ENCODE measurements at regions not wholly inside any gene's neighbourhood (a gene's known extent, or its start where the extent isn't known, plus 50 kb on each side); places are given as distances from the start of the nearest gene placed in this dataset.
A peak's percentile ranks its signal among the peaks of the same experiment; 100 is the strongest.

DNA sequence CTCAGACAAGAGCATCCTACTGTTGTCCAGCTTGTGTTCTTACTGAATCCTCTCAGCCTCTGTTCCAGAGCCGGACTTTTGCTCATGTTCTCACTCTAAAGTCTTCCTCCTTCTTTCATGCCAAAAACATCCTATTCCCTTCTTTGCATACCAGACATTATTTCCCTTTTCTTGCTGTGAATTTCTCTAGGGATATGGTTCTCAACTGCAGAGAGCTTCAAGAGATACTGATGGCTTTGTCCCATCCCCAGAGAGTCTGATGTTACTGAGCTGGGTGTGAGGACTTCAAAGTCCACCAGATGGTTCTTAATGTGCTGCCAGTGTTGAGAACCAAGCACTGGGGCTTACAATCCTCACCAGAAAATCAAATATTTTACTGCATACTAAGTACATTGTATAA is 98.6 kb upstream of the FER start:
- intact Hi-C loops (cut with DNase I) = no loop called here
- FAIRE-seq = no peak
- Histone ChIP-seq H3K4me1 (ENCODE audit: control insufficient read depth in 2 of 3, insufficient read depth in 2 of 3, low read depth in 1 of 3, low read length in 3 of 3) (no peaks in the 10 kb centered on the region), H3K36me3 (ENCODE audit: control insufficient read depth in 2 of 3, insufficient read depth in 3 of 3, low read length in 3 of 3) (no peaks in the 10 kb centered on the region), H3K27me3 (ENCODE audit: control insufficient read depth, insufficient read depth, low read length) (no peaks in the 10 kb centered on the region), H3K9ac (ENCODE audit: low read length in 3 of 3) (no peak overlapping the region), H3K27ac (ENCODE audit: low read depth in 2 of 2, low read length in 2 of 2) (no peak overlapping the region), H3K9me3 (ENCODE audit: control insufficient read depth in 2 of 3, insufficient read depth in 1 of 3, low read length in 3 of 3) (no peaks in the 10 kb centered on the region), H3K4me3 (ENCODE audit: low read length in 3 of 3) (no peak overlapping the region)
- TF ChIP-seq, protein P1, sequence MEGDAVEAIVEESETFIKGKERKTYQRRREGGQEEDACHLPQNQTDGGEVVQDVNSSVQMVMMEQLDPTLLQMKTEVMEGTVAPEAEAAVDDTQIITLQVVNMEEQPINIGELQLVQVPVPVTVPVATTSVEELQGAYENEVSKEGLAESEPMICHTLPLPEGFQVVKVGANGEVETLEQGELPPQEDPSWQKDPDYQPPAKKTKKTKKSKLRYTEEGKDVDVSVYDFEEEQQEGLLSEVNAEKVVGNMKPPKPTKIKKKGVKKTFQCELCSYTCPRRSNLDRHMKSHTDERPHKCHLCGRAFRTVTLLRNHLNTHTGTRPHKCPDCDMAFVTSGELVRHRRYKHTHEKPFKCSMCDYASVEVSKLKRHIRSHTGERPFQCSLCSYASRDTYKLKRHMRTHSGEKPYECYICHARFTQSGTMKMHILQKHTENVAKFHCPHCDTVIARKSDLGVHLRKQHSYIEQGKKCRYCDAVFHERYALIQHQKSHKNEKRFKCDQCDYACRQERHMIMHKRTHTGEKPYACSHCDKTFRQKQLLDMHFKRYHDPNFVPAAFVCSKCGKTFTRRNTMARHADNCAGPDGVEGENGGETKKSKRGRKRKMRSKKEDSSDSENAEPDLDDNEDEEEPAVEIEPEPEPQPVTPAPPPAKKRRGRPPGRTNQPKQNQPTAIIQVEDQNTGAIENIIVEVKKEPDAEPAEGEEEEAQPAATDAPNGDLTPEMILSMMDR (IDR thresholded peaks at IDR 0.05; ENCODE audit: borderline replicate concordance, extremely low read depth, insufficient read depth) = no peak
- DNase-seq = no peak

DNA sequence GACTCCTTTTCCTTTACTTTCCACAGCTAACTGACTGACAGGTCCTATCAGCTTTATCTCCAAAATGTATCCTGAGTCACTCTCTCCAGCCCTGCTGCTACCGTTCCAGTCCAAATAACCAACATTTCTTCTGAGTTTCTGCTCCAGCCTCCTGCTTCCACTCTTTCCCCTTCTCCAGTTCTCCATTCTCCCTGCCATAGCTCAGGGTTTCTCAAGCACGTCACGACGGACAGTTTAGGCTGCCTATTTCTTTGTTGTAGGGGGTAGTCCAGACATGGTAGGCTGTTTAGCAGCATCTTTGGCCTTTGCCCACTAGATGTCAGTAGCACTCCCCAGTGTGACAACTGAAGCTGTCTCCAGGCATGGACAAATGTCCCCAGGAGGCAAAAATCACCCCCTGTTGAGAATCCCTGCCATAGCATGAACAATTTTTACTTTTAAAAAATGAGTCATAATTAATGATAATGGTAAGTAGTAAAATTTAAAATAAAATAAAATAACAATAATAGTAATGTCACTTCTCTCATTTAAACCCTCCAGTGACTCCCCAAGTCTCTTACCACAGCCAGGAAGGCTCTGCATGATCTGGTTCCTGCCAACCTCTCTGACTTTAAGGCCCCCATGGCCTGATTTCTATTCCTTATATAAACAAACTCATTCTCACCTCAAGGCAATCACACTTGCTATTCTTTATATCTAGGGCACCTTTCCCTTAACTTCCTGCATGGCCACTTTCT is 105.4 kb upstream of the FER start:
- no peaks in the 10 kb centered on the region for H3K9me3 ChIP-seq (ENCODE audit: control insufficient read depth in 2 of 3, insufficient read depth in 1 of 3, low read length in 3 of 3)
- intact Hi-C loops (cut with DNase I) = no loop called here
- peak overlapping the region in 1 of 3 donors; percentile 5 for H3K4me3 ChIP-seq (ENCODE audit: low read length in 3 of 3)
- H3K36me3 ChIP-seq (ENCODE audit: control insufficient read depth in 2 of 3, insufficient read depth in 3 of 3, low read length in 3 of 3) = no peaks in the 10 kb centered on the region
- H3K27me3 ChIP-seq (ENCODE audit: control insufficient read depth, insufficient read depth, low read length) = no peaks in the 10 kb centered on the region
- FAIRE-seq = no peak
- TF ChIP-seq, protein P1 (IDR thresholded peaks at IDR 0.05; ENCODE audit: borderline replicate concordance, extremely low read depth, insufficient read depth) = peak; percentile 59
- peak in 4 of 5 donors; percentile 77 to 87 (median 81) for DNase-seq
- H3K9ac ChIP-seq (ENCODE audit: low read length in 3 of 3) = no peak overlapping the region
- H3K4me1 ChIP-seq (ENCODE audit: control insufficient read depth in 2 of 3, insufficient read depth in 2 of 3, low read depth in 1 of 3, low read length in 3 of 3) = no peaks in the 10 kb centered on the region
- H3K27ac ChIP-seq (ENCODE audit: low read depth in 2 of 2, low read length in 2 of 2) = no peak overlapping the region

DNA sequence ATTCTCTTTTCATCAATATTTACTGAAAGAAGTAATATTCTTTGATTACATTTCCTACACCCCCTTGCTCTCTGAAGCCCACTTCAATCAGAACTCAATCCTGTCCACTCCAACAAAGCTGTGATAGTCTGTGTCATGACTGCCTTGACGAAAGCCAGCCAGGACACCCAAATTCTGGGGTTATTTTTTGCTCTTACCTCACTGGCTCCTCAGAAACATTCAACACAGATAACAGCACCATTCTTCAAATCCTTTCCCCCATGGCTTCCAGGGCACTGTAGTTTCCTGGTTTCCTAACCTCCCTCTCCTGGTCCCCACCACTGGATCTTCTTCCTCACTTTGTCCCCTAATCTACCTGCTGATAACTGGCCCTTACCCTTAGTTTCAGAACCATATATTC is 106.1 kb upstream of the FER start:
- H3K36me3 ChIP-seq (ENCODE audit: control insufficient read depth in 2 of 3, insufficient read depth in 3 of 3, low read length in 3 of 3) = no peaks in the 10 kb centered on the region
- FAIRE-seq = no peak
- intact Hi-C loops (cut with DNase I) = no loop called here

More for the DNA sequence above, 106.1 kb upstream of the FER start:
- H3K4me3 ChIP-seq (ENCODE audit: low read length in 3 of 3) = no peak overlapping the region
- DNase-seq = no peak
- H3K27me3 ChIP-seq (ENCODE audit: control insufficient read depth, insufficient read depth, low read length) = no peaks in the 10 kb centered on the region
- TF ChIP-seq, protein P1 (IDR thresholded peaks at IDR 0.05; ENCODE audit: borderline replicate concordance, extremely low read depth, insufficient read depth) = no peak
- H3K27ac ChIP-seq (ENCODE audit: low read depth in 2 of 2, low read length in 2 of 2) = no peak overlapping the region
- H3K9ac ChIP-seq (ENCODE audit: low read length in 3 of 3) = no peak overlapping the region
- H3K4me1 ChIP-seq (ENCODE audit: control insufficient read depth in 2 of 3, insufficient read depth in 2 of 3, low read depth in 1 of 3, low read length in 3 of 3) = no peaks in the 10 kb centered on the region
- H3K9me3 ChIP-seq (ENCODE audit: control insufficient read depth in 2 of 3, insufficient read depth in 1 of 3, low read length in 3 of 3) = no peaks in the 10 kb centered on the region

Data from kidney (tissue), 13 donors.